ENCODE measurements at regions not wholly inside any gene's neighbourhood (a gene's known extent, or its start where the extent isn't known, plus 50 kb on each side); places are given as distances from the start of the nearest gene placed in this dataset.

GRCh38 chr13:40470660-40471059 is 195.8 kb downstream of the FOXO1 start:
- no peak for DNase-seq

- no peak for DNase-seq
These were observed 195.4 kb downstream of the FOXO1 start for GRCh38 chr13:40471076-40471475.

GRCh38 chr13:40471911-40472310 is 194.5 kb downstream of the FOXO1 start:
- DNase-seq: no peak

GRCh38 chr13:40472427-40473220 is 193.8 kb downstream of the FOXO1 start:
- DNase-seq: no peak

GRCh38 chr13:40475617-40476016 is 190.8 kb downstream of the FOXO1 start:
- DNase-seq: no peak

GRCh38 chr13:40476175-40476958 is 190.1 kb downstream of the FOXO1 start:
- DNase-seq: no peak

- DNase-seq: no peak
These were observed 188.5 kb downstream of the FOXO1 start for GRCh38 chr13:40477623-40478608.

GRCh38 chr13:40478775-40479174 is 187.7 kb downstream of the FOXO1 start:
- no peak for DNase-seq

GRCh38 chr13:40479196-40479845 is 187.1 kb downstream of the FOXO1 start:
- peak; percentile 71 to 74 for DNase-seq

- no peak for DNase-seq
These were observed 186.2 kb downstream of the FOXO1 start for GRCh38 chr13:40480012-40480914.

GRCh38 chr13:40480915-40481516 is 185.4 kb downstream of the FOXO1 start:
- DNase-seq: no peak

GRCh38 chr13:40483601-40484000 is 182.8 kb downstream of the FOXO1 start:
- no peak for DNase-seq

GRCh38 chr13:40484101-40484800 is 182.2 kb downstream of the FOXO1 start:
- DNase-seq: no peak

- no peak for DNase-seq
These were observed 181.5 kb downstream of the FOXO1 start for GRCh38 chr13:40484974-40485373.

GRCh38 chr13:40485611-40486517 is 180.6 kb downstream of the FOXO1 start:
- no peak for DNase-seq

- DNase-seq: no peak
These were observed 179.8 kb downstream of the FOXO1 start for GRCh38 chr13:40486518-40487163.

- DNase-seq: no peak
These were observed 177.5 kb downstream of the FOXO1 start for GRCh38 chr13:40488869-40489391.

GRCh38 chr13:40490086-40490758 is 176.2 kb downstream of the FOXO1 start:
- no peak for DNase-seq
